KOPT-K1 (cell line): ENCODE measurements at regions not wholly inside any gene's neighbourhood (a gene's known extent, or its start where the extent isn't known, plus 50 kb on each side); places are given as distances from the start of the nearest gene placed in this dataset.

ENCODE experiments used
- H3K27ac ChIP-seq: fragments of 200-600 bp; sonication (generic); 2 replicates; pipeline ENCODE4 v1.5.1; 2016; ENCODE audit warnings: antibody characterized with exemption, mild to moderate bottlenecking, low read depth, low read length; ENCODE audit not compliant: poor library complexity, severe bottlenecking
- H3K36me3 ChIP-seq: fragments of 200-600 bp; sonication (generic); 2 replicates; pipeline ENCODE4 v1.5.1; 2017; ENCODE audit warnings: antibody characterized with exemption, mild to moderate bottlenecking, low read length, moderate library complexity; ENCODE audit not compliant: insufficient read depth
- H3K9me3 ChIP-seq: fragments of 200-600 bp; sonication (generic); 2 replicates; pipeline ENCODE4 v1.5.1; 2017; ENCODE audit warnings: antibody characterized with exemption, low read length, mild to moderate bottlenecking; ENCODE audit not compliant: insufficient read depth, poor library complexity, severe bottlenecking

GRCh38 chr7:9752033-9752432 lies 1221.6 kb upstream of the PHF14 start:
- Histone ChIP-seq H3K9me3 (no peaks in the 10 kb centered on the region), H3K36me3 (no peaks in the 10 kb centered on the region), H3K27ac (no peak overlapping the region)

- H3K27ac ChIP-seq = no peak overlapping the region
- no peaks in the 10 kb centered on the region for H3K36me3 ChIP-seq
- no peaks in the 10 kb centered on the region for H3K9me3 ChIP-seq
These were observed 1212.4 kb upstream of the PHF14 start for GRCh38 chr7:9761224-9761623.

- Histone ChIP-seq H3K9me3 (peaks cover 6% of the 10 kb centered on the region), H3K27ac (no peak overlapping the region), H3K36me3 (no peaks in the 10 kb centered on the region)
These were observed 1196.8 kb upstream of the PHF14 start for GRCh38 chr7:9776900-9777299.

GRCh38 chr7:9778367-9778766 lies 1195.3 kb upstream of the PHF14 start:
- no peaks in the 10 kb centered on the region for H3K36me3 ChIP-seq
- H3K27ac ChIP-seq = no peak overlapping the region
- peaks cover 6% of the 10 kb centered on the region for H3K9me3 ChIP-seq

GRCh38 chr7:9781710-9782109 lies 1192.0 kb upstream of the PHF14 start:
- H3K36me3 ChIP-seq = no peaks in the 10 kb centered on the region
- H3K27ac ChIP-seq = no peak overlapping the region
- H3K9me3 ChIP-seq = peaks cover under 1% of the 10 kb centered on the region

GRCh38 chr7:9782275-9782674 lies 1191.4 kb upstream of the PHF14 start:
- Histone ChIP-seq H3K27ac (no peak overlapping the region), H3K9me3 (no peaks in the 10 kb centered on the region), H3K36me3 (no peaks in the 10 kb centered on the region)

- no peaks in the 10 kb centered on the region for H3K36me3 ChIP-seq
- H3K27ac ChIP-seq = no peak overlapping the region
- no peaks in the 10 kb centered on the region for H3K9me3 ChIP-seq
These were observed 1188.5 kb upstream of the PHF14 start for GRCh38 chr7:9785211-9785610.

- no peaks in the 10 kb centered on the region for H3K9me3 ChIP-seq
- H3K36me3 ChIP-seq = no peaks in the 10 kb centered on the region
- H3K27ac ChIP-seq = no peak overlapping the region
These were observed 1177.4 kb upstream of the PHF14 start for GRCh38 chr7:9796241-9796640.

GRCh38 chr7:9822458-9823290 lies 1151.0 kb upstream of the PHF14 start:
- no peak overlapping the region for H3K27ac ChIP-seq
- H3K9me3 ChIP-seq = peaks cover 1% of the 10 kb centered on the region
- H3K36me3 ChIP-seq = no peaks in the 10 kb centered on the region

GRCh38 chr7:9835199-9835598 lies 1138.5 kb upstream of the PHF14 start:
- Histone ChIP-seq H3K9me3 (no peaks in the 10 kb centered on the region), H3K27ac (no peak overlapping the region), H3K36me3 (no peaks in the 10 kb centered on the region)

GRCh38 chr7:9836671-9837070 lies 1137.0 kb upstream of the PHF14 start:
- no peaks in the 10 kb centered on the region for H3K9me3 ChIP-seq
- no peak overlapping the region for H3K27ac ChIP-seq
- no peaks in the 10 kb centered on the region for H3K36me3 ChIP-seq

- Histone ChIP-seq H3K36me3 (no peaks in the 10 kb centered on the region), H3K27ac (no peak overlapping the region), H3K9me3 (no peaks in the 10 kb centered on the region)
These were observed 1131.4 kb upstream of the PHF14 start for GRCh38 chr7:9842301-9842700.

GRCh38 chr7:9846902-9847301 lies 1126.8 kb upstream of the PHF14 start:
- Histone ChIP-seq H3K36me3 (no peaks in the 10 kb centered on the region), H3K27ac (no peak overlapping the region), H3K9me3 (no peaks in the 10 kb centered on the region)

GRCh38 chr7:9854605-9855004 lies 1119.1 kb upstream of the PHF14 start:
- Histone ChIP-seq H3K36me3 (no peaks in the 10 kb centered on the region), H3K27ac (no peak overlapping the region), H3K9me3 (no peaks in the 10 kb centered on the region)

- no peaks in the 10 kb centered on the region for H3K9me3 ChIP-seq
- no peaks in the 10 kb centered on the region for H3K36me3 ChIP-seq
These were observed 1117.0 kb upstream of the PHF14 start for GRCh38 chr7:9856668-9857067.

GRCh38 chr7:9863545-9863944 lies 1110.1 kb upstream of the PHF14 start:
- H3K27ac ChIP-seq = no peak overlapping the region
- H3K9me3 ChIP-seq = no peaks in the 10 kb centered on the region
- no peaks in the 10 kb centered on the region for H3K36me3 ChIP-seq

More at GRCh38 chr7:9856668-9857067, 1117.0 kb upstream of the PHF14 start:
- H3K27ac ChIP-seq = no peak overlapping the region
